ENCODE measurements at regions not wholly inside any gene's neighbourhood (a gene's known extent, or its start where the extent isn't known, plus 50 kb on each side); places are given as distances from the start of the nearest gene placed in this dataset.
"Not testable (repeated sequence)": the region's sequence is repeated elsewhere in the genome, so short reads cannot be mapped to it uniquely, and the experiment has no call there.

GRCh38 chr1:41980827-41981653 is 62.3 kb upstream of the HIVEP3 start:
- peak; percentile 11 for DNase-seq

GRCh38 chr1:41978986-41979385 is 60.3 kb upstream of the HIVEP3 start:
- DNase-seq, result no peak

- DNase-seq, result no peak
Observed at GRCh38 chr1:41977326-41977725, 58.6 kb upstream of the HIVEP3 start.

GRCh38 chr1:41976671-41977070 is 57.9 kb upstream of the HIVEP3 start:
- no peak for DNase-seq

- no peak for DNase-seq
Observed at GRCh38 chr1:41975850-41976569, 57.3 kb upstream of the HIVEP3 start.

- DNase-seq, result no peak
Observed at GRCh38 chr1:41975121-41975520, 56.4 kb upstream of the HIVEP3 start.

- DNase-seq, result not testable (repeated sequence)
Observed at GRCh38 chr1:41968557-41968956, 49.8 kb upstream of the HIVEP3 start.

Data from activated CD4-positive, alpha-beta T cell treated with anti-CD3 and anti-CD28 coated beads for 48 hours (primary cell).